ENCODE measurements at regions not wholly inside any gene's neighbourhood (a gene's known extent, or its start where the extent isn't known, plus 50 kb on each side); places are given as distances from the start of the nearest gene placed in this dataset.

DNA sequence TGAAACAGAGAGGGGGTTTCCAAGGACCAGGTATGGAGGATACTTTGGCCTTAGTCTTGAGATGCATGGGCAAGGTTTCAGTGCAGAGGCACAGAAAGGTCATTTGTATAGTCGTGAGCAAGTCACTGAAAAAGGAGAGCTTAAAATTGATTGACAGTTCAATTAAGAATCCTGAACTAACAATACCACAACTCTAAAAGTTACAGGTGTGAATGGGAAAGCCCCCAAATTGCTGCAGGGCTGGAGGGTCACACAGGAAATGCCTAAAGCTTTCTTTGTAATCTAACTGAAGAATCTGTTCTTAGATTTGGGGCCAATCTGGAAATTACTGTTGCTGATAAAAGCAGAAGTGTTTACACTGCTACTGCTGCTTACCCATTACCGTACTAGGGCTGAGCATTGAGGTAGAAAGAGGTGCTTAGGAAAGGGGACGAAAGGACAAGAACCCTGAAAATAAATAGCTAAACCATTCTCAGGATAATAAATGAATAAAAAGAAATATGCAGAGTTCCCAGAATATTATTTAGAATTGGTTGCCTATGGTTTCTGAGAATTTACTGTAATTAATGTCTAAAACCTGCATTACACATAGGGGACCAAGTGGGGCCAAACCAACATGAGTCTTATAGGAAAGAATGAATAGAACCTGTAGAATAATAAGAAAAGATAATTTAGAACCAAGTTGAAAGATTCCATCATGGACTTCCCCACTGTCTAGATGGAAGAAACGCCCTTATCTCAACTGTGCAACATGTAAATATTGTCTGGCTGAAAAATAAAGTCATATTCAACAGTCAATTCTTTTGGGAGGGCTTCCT lies 91.9 kb upstream of the PPP1R2C start:
- Histone ChIP-seq H3K27ac (no peak overlapping the region), H3K4me1 (no peaks in the 10 kb centered on the region), H3K4me3 (no peak overlapping the region), H3K9me3 (no peaks in the 10 kb centered on the region), H3K27me3 (ENCODE audit: insufficient read depth in 3 of 3, low read length in 2 of 3) (no peaks in the 10 kb centered on the region), H3K36me3 (ENCODE audit: insufficient read depth in 1 of 2, low read depth in 1 of 2) (no peaks in the 10 kb centered on the region)
- ATAC-seq (no peak), DNase-seq (no peak)
- intact Hi-C loops (cut with DNase I), result no loop called here
- TF ChIP-seq, protein P1, sequence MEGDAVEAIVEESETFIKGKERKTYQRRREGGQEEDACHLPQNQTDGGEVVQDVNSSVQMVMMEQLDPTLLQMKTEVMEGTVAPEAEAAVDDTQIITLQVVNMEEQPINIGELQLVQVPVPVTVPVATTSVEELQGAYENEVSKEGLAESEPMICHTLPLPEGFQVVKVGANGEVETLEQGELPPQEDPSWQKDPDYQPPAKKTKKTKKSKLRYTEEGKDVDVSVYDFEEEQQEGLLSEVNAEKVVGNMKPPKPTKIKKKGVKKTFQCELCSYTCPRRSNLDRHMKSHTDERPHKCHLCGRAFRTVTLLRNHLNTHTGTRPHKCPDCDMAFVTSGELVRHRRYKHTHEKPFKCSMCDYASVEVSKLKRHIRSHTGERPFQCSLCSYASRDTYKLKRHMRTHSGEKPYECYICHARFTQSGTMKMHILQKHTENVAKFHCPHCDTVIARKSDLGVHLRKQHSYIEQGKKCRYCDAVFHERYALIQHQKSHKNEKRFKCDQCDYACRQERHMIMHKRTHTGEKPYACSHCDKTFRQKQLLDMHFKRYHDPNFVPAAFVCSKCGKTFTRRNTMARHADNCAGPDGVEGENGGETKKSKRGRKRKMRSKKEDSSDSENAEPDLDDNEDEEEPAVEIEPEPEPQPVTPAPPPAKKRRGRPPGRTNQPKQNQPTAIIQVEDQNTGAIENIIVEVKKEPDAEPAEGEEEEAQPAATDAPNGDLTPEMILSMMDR (IDR thresholded peaks at IDR 0.05), result no peak
- WGBS, 3 donors, result 54 to 89% (median 88%) methylated on average over 4 of the region's 4 CpGs

GRCh38 chrX:42886519-42886918 lies 108.6 kb upstream of the PPP1R2C start:
- no peak overlapping the region for H3K27ac ChIP-seq
- H3K4me3 ChIP-seq, result no peak overlapping the region
- no peak for DNase-seq
- no peak for ATAC-seq
- no peaks in the 10 kb centered on the region for H3K4me1 ChIP-seq
- peaks cover 0 to 17% (median 0%) of the 10 kb centered on the region in 3 donors for H3K27me3 ChIP-seq (ENCODE audit: insufficient read depth in 3 of 3, low read length in 2 of 3)
- H3K36me3 ChIP-seq (ENCODE audit: insufficient read depth in 1 of 2, low read depth in 1 of 2), result no peaks in the 10 kb centered on the region
- TF ChIP-seq, protein P1 (IDR thresholded peaks at IDR 0.05), result no peak
- H3K9me3 ChIP-seq, result no peaks in the 10 kb centered on the region
- intact Hi-C loops (cut with DNase I), result no loop called here

- DNase-seq (no peak), ATAC-seq (no peak)
- Histone ChIP-seq H3K9me3 (no peaks in the 10 kb centered on the region), H3K27ac (no peak overlapping the region), H3K4me3 (no peak overlapping the region), H3K36me3 (ENCODE audit: insufficient read depth in 1 of 2, low read depth in 1 of 2) (no peaks in the 10 kb centered on the region), H3K4me1 (no peaks in the 10 kb centered on the region), H3K27me3 (ENCODE audit: insufficient read depth in 3 of 3, low read length in 2 of 3) (peaks cover 0 to 6% (median 0%) of the 10 kb centered on the region in 3 donors)
- intact Hi-C loops (cut with DNase I), result no loop called here
- TF ChIP-seq, protein P1 (IDR thresholded peaks at IDR 0.05), result no peak
- WGBS, 3 donors, result 19 to 38% (median 26%) methylated on average over 1 of the region's 1 CpG
Observed at GRCh38 chrX:42900947-42901346, 123.0 kb upstream of the PPP1R2C start.

- H3K4me3 ChIP-seq, result no peak overlapping the region
- intact Hi-C loops (cut with DNase I), result no loop called here
- TF ChIP-seq, protein P1 (IDR thresholded peaks at IDR 0.05), result no peak
- no peaks in the 10 kb centered on the region for H3K9me3 ChIP-seq
- no peak for DNase-seq
- H3K27ac ChIP-seq, result no peak overlapping the region
- peaks cover 0 to 6% (median 0%) of the 10 kb centered on the region in 3 donors for H3K27me3 ChIP-seq (ENCODE audit: insufficient read depth in 3 of 3, low read length in 2 of 3)
- no peaks in the 10 kb centered on the region for H3K36me3 ChIP-seq (ENCODE audit: insufficient read depth in 1 of 2, low read depth in 1 of 2)
- no peak for ATAC-seq
- H3K4me1 ChIP-seq, result no peaks in the 10 kb centered on the region
Observed at GRCh38 chrX:42902513-42902912, 124.5 kb upstream of the PPP1R2C start.

DNA sequence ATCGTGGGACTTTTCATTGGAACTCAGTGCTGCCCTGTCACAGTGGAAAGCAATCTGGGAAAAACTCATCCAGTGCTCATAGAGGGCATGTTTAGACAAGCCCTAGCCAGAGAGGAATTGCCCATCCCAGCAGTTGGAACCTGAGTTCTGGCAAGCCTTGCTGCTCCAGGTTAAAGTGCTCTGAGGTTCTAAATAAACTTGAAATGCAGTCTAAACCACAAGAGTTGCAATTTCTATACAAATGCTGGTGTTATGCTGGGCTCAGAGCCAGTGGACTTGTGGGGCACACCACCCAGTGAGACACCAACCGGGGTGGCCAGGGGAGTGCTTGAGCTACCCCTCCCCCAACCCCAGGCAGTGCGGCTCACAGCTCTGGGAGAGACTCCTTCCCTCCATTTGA lies 142.8 kb upstream of the PPP1R2C start:
- Histone ChIP-seq H3K27ac (no peak overlapping the region), H3K4me1 (no peaks in the 10 kb centered on the region), H3K36me3 (ENCODE audit: insufficient read depth in 1 of 2, low read depth in 1 of 2) (no peaks in the 10 kb centered on the region), H3K27me3 (ENCODE audit: insufficient read depth in 3 of 3, low read length in 2 of 3) (peaks cover 0 to 5% (median 0%) of the 10 kb centered on the region in 3 donors), H3K9me3 (no peaks in the 10 kb centered on the region), H3K4me3 (no peak overlapping the region)
- DNase-seq (no peak), ATAC-seq (no peak)
- intact Hi-C loops (cut with DNase I), result no loop called here
- WGBS, 3 donors, result 75 to 97% (median 94%) methylated on average over 3 of the region's 3 CpGs
- TF ChIP-seq, protein P1 (IDR thresholded peaks at IDR 0.05), result no peak
